ENCODE measurements at regions not wholly inside any gene's neighbourhood (a gene's known extent, or its start where the extent isn't known, plus 50 kb on each side); places are given as distances from the start of the nearest gene placed in this dataset.

DNA sequence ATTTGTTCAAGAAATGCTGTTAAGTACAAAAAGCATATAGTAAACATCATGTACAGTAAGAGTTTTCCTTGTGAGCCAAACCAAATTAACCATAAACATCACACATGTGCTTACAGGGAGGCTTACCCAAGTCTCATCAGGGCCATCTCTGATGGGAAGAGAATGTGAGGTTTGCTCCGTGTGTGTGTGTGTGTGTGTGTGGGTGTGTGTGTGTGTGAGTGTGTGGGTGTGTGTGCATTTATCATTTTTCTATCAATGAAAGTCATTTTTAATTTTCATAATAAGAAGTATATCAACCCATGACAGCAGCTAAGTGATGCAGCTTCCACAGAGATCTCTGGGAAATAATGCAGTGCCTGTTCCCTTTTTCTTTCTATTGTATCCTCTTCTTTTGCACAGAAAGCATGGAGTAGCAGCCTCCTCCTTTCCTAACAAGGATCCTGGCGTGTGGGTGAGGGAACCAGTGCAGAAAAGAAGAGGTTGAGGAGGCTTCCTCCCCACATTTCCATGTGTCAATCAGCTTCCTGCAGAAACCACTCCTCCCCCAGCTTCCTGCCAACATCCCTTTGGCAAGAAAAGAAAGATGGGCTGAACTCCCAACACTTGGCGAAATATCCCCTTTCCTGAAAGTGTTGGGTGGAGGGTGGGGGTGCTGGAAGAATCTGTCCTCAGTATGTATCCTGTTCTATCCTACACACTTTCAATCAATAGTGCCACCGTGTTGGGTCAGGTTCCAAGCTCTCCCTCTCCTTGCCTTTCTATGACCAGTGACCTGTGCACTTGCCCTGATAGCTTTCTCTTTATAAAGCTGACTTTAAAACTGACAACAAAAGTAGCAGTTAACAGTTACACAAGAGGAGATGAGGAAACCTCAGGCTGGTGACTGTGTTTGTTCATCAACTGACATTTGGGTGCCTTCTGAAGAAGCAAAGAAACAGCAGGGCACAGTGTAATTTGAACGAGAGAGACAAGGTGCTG is 251.8 kb upstream of the CITED2 start:
- DNase-seq = no peak

DNA sequence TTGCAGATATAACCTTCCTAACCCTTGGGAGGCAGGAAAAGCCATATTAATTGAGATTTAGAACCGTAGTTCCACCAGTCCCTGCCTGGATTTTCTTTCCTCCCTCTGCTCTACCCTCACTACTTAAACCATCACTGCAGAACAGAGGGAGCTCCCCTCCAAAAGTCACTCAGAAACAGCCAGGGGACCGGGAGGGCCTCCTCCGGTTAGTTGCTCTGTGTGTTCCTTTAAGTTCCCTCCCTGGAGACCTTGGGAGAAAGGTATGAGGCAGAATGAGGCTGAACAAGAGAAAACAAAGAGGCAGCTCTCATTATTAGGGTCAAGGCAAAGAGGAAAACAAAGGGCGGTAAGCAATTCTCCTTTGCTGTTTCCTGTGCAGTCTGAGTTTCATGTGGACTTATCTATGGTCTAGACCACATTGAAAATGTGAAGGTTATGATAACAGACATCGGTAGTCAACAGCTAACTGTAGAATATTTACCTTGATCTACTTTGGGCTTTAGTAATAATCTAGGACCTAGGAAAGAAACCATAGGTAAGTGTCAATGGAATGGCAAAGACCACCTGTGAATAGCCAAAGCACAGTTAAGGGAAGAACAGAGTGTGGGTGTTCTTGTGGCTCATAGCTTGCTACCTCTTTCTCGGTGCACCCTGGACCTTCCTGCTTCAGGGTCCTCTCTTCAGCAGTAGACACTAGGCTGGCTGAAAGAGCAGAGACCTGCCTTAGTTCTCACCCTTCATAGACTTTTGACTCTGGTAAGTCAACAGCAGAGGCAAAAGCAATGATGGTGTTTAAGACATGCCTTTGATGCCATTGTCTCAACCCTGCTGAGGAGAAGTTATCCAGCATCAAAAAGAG is 250.9 kb upstream of the CITED2 start:
- no peak for DNase-seq

DNA sequence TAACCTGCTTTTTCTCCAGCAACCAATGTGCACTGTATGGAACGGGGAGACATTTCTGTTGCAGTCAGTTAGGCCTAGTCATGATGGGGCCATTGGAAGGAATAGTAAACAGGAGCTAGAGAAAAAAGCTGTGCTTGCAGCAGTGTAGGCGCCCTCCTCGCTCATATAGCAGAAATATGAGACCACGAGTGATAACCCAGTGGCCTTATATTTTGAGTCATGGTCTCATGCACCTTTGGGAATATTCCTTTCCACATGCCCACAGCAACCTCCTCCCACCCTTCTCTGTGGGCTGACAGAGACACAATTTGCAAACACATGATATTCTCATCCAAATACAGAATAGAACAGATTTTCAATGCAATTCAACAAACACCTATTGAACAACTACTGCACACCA is 248.9 kb upstream of the CITED2 start:
- DNase-seq = no peak

DNA sequence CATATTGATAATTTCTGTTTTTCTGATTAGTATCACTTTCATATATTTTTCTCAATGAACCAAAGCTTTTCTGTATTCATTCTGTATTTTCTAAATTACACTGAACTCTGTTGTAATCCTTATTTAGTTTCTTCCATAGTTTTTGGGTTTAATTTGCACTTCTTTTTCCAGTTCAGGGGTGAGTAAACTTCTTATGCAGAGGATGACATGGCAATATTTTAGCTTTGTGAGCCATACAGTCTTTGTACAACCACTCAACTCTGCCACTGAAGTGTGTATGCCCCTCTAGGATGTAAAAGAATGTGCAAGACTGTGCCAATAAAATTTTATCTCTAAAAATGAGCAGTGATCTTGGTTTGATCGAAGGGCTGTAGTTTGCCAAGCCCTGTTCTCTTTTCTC is 239.0 kb upstream of the CITED2 start:
- DNase-seq = no peak

DNA sequence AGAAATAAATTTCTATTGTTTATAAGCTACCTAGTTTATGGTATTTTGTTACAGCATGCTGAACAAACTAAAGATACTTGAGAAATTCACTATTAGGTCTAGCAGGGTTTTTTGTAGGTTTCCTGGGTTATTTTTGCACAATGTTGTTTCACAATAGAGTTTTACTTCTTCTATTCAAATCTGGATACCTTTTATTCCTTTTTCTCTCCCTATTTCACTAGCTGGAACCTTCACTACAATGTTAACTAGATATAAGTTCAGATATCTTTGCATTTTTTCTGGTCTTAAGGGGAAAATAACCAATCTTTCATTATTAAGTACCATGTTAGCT is 237.7 kb upstream of the CITED2 start:
- DNase-seq = no peak

DNA sequence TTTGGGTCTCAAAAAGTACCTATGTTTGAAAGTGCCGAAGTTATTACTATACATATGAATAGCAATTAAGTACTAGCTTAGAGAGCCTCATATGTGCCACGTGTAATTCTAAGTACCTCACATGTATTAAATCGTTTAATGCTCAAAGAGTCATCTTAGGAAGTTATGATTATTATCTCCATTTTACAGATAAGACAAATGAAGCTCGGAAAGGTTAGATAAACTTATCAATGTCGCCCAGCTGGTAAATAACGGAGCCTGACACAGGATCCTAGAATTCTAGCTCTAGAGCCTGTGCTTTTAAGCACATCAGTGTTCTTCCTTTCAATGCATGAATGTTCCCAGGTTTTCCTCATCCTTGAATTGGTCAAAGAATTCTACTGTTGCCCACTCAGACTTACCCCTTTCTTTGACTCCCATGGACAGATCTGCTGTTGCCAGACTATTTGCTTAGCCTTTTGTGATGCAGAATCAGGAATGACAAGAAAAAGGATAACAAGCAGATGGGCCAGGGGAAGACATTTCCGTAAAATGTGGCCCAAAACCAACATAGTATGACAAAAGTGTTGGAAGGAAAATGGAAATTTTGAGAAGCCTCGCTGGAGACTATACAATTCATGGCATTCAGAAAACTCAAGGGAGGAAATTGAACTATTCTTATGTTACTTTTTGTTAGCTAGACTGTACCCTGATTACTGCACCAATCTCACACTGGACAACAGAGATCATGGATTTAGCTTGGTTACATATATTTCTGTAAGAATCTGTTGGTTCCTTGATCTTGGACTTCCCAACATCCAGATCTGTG is 237.1 kb upstream of the CITED2 start:
- DNase-seq = no peak

DNA sequence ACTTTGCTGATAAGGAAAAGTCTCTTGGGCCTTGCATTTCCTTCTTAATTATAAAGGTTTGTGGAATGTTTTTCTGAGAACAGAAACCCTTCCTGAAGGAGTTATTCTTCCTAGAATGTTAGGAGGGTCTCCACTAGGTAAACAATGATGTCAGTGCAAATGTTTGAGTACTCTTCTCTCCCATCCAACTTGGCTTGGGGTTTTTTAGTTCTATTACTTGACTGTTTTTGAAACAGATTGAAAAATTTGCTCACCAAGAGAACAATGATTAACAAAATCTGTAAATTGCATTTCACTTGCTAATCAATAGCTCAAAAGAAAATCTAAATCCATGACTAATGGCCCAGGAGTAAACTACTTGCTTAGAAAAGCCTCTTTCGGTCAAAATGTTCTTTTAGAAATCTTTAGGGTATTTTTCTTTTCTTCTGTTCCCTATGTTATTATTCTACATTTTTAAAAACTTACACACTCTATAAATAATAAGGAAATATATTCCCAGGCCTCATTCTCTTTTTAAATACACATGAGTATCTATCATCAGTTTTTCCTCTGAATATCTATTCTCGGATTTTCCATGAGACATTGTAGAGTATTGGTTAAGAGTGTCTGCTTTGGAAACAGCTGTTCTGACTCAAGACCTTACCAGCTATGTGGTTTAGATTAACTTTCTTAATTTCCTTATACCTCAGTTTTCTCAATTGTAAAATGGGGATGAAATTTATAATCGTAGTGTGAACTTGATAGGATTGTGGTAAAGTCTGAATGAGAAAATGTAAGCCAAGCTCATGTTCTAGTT is 234.2 kb upstream of the CITED2 start:
- DNase-seq = no peak

DNA sequence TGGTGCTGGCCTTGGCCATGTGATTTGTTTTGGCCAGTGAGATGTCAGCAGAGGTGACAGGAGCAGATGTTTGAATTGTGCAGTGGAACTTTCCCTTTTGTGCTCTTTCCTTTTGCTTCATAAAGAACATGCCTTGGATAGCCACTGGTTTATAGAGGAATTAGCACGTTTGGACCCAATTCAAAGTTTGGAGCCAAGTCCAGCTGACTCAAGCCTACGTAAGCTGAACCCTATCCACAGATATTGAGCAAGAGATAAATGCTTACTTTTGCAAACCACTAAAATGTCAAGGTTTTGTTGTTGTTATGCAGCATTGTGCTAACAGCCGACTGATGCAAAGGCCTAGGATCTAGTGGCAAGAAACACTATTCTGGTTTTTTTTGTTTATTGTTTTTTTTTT is 230.9 kb upstream of the CITED2 start:
- DNase-seq = no peak

DNA sequence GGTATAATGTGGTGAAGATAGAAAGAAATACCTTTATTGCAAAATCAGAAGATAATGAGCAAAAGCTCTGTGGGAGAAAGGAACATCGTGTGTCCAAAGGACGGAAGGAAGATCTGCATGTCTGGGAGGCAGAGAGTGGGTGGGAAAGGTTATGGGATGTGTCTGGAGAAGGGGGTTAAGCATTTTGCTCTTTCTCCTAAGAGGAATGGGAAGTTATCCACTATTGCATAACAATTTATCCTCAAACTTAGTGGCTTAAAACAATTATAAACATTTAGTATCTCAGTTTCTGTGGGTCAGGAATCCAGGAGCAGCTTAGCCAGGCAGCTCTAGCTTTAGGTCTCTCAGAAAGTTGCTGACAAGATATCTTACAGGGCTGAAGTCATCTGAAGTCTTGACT is 229.1 kb upstream of the CITED2 start:
- DNase-seq = no peak

DNA sequence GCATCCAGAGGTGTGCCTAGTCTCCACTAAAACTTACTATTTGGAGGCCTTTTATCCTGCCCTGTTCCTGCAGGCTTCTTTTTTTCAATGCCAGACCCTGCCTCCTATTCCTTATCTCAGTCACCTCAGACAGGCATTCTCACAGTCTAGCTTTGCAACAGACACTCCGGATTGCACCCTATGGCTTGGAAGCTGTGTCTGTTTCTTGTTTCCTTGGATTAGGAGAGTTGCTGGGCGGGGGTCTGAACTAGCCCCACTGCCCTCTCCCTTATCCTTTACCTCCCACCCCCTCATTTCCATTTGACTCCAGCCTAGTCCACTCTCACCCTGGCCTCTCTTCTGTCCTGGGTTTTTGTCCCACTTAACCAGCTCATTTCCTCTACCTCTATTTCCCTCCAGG is 228.1 kb upstream of the CITED2 start:
- no peak for DNase-seq

DNA sequence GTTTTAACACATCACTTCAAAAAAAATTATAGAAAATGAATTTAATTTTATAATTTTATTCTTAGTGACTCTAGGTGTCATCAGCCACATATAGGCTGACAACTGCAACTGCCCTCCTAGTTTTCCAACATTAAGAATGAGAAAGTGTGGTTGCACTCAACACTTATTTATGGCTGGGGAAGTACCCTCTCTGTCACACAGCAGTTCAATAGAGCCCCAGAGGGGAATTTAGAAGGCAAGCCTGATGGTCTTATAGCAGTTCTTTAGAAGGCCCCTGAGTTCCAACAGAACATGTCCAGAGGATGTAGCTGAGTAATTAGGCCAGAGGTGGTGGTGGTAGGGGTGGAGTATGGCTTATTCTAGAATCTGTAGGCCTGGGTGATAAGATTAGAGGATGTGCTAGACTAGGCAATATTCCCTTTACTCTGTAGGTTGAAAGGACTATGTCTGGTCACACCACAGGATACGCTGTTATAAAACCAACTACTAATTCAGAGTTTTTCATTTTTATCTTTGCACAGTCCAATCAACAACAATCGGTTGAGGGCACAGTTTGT is 226.5 kb upstream of the CITED2 start:
- DNase-seq = no peak

DNA sequence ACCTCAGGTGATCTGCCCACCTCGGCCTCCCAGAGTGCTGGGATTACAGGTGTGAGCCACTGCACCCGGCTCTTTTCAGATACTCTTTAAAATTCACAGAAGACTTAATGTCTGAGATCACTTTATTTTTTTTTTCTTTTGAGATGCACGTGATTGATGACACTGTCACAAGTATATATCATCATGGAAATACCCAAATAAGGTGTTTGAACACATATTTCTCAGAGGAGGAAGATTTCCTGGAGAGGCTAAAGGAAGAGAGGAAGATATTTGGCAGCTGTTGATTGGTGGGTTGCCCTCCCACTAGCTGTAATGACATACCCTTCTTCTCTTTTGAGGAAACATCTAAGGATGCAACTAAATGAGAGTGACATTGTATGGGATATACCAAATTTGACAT is 225.9 kb upstream of the CITED2 start:
- no peak for DNase-seq

DNA sequence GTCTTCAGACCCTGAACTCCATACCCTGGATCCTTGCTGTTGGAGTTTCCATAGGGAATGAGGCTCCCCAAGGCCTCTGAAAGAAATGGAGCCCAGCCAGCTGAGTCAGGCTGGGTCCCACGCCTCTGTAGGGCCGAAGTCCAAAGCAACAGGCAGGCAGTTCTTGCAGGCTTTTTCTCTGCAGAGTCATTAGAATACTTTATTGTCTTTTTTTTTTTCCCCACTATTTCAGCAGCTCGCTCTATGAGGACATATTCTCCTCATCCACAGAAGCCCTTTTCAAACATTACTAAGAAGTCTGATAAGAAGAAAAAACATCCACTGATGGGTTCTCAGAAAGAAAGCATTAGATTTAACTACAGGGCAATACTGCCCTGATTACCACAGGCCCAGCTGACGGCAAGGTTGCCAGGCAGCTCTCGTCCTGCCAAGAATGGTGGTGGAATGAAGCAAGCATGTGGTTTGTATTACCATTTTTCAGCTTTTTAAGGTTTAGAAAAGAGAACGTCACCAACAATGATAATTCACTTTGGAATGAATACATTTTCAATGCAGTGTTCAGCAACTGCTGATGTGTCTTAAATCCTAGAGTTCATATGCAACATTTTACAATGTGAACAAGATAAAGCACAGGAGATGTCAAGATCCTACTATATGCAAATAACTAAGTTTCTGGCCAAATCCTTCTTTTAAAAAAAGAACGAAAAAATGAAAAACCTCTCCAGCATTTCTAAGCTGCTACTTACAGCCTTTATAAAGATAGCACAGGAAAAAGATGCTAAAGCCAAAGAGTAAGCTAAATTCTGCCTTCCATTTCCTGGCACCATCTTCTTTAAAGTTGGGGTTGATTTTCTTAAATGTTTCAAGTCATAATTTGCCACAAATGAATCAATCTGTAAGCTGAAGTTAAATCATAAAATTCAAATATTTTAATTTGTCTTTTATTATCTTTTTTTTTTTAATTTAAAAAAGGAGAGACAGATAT is 223.6 kb upstream of the CITED2 start:
- no peak for DNase-seq

DNA sequence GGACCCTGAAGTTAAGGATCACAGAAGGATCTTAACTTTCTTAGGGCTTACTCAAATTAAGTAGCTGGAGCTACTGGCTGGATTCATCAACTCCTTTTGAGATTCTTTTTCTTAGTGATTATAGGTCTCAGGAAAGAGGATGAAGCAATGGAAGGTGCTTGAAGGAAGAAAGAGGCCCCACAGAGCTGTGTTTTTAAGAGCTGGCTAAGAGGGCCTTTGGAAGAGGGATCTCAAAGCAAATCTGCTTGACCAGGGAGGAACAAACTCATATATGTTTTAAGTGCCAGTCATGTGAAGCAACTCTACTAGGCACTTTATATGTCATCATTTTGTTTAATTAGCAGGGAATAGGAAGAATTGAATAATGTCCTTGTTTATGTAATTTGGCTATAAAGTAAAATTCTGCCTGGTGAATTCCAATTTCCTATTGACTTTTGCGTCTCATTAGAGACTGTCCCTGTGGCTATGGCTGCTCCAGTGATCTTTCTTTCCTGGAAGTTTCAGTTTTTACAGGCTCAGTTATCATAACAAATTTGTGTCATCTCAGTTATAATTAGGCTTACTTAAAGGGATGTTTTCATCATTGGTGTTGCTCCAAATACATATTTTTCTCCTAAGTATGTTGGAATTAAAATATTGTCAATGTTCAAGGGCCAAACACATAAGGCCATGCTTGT is 222.8 kb upstream of the CITED2 start:
- DNase-seq = no peak

DNA sequence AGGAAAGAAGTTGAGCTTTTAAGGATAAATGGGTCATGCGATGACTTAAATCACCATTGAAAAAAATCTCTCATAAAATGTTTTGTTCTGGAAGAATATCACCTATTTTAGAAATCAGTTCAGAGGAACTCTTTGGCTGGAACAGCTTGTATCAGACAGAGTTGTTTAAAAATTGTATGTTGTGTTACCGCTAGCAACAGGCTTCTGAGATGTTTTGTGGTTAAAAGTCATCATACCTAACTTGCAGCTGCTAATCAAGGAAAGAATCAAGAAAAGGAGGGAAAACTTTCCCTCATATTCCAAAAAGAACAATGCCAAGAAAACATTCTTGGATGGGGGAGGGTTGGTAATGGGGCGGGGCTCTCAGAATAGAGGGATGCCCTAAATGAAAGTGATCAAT is 220.7 kb upstream of the CITED2 start:
- no peak for DNase-seq

DNA sequence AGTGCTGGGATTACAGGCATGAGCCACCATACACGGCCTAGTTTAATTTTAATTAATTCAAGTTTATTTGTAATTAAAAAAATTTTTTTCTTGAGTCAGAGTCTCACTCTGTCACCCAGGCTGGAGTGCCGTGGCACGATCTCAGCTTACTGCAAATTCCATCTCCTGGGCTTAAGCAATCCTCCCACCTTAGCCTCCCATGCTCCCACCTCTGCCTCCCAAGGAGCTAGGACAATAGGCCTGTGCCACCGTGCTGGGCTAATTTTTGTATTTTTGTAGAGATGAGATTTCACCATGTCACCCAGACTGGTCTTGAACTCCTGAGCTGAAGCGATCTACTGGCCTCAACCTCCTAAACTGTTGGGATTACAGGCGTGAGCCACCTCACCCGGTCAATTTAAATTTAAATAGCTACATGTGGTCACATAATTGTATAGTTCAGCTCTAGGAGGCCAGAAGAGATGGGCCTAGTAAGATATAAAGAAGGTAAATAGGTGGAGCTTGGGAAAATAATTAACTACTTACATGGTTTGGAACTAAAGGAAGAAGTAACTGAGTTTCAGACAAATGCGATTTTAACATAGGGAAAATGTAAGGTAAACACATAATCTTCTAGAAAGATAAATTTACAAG is 220.0 kb upstream of the CITED2 start:
- no peak for DNase-seq

DNA sequence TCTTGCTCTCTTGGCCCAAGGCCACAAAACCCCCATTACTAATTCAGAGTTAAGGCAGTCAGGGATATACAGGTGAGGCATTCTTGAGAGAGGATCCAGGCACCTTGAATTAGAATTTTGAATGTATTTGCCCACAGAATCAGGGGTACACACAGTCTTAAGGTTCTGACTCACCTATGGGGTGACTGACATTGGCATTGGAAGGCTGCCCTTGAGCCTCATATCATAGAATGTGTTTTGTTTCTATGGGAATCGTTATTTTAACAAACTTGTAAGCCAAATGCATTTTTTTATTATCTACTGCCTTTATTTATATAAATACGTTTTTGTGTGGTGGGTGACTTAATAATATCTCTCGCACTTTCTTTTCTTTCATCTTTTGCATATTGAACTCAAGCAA is 218.6 kb upstream of the CITED2 start:
- DNase-seq = no peak

DNA sequence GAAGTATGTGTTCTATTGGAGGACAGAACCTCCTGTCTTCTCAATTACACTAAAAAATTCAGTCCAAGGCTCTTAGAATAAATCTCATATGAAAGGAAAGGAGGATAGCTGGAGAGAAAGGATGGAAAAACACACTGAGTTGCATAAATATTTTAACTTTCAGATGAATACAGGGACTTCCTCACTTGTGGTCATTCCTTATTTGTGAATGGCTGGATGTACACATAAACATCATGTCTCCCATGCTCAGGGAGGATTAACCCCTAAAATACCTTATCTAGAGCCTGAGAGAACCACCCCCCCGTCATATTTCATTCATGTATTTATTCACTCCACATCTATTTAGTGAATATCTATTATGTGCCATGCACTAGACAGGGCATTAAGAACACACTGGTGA is 217.6 kb upstream of the CITED2 start:
- DNase-seq = no peak

DNA sequence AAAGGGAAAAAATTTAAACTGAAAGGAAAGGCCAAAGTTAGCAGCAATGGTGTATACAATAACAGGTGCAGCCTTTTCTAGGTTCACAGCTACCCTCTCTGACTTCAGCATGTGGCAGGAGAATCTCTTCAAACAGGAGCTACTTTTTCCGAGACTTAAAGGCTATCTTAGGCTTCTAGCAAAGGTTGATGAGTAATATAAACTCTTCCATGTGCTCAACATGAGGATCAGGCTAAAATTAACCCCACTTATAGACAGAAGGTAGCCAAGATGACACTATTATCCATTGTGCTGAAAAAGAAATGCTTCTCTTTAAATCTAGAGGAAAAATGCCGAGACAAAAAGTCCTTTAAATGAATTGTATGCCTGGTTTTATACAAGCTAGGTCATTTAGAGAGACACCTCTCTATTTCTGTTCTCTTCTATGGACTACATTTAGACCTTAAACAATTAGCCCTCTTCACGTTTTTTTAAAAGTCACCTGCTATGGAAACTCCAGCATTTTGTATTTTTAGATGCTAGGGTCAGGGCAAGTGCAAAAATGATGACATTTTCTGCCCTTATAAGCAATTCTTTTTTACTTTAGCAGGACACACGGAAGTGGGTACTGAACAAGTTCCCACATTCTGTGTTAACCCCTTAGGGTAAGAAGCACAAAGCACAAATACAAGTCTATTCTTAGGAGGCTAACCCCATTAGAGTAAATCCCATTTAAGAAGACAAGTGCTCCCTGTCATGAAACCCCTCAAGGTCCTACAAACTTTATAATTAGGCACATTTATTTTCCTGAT is 216.8 kb upstream of the CITED2 start:
- no peak for DNase-seq
